A549 (cell line): ENCODE measurements at regions not wholly inside any gene's neighbourhood (a gene's known extent, or its start where the extent isn't known, plus 50 kb on each side); places are given as distances from the start of the nearest gene placed in this dataset.

Experiments
- ATAC-seq, 2 experiments: fragments of 200-7000 bp in 1 of 2; fragments of >200 bp in 1 of 2; cut with Nextera tagmentation in 1 of 2; cut with Tn5 transposase in 1 of 2; 3 replicates each; pipeline versions ENCODE4 v1.8.0 to v1.9.1; 2018 to 2020; ENCODE audit warnings: mild to moderate bottlenecking in 1 of 2, moderate library complexity in 1 of 2
- CTCF ChIA-PET: fragments of 300-600 bp; sonication (Branson Sonifier 250); formaldehyde crosslinking; extraction: SDS; loops from one replicate; lab custom pipeline; 2021; ENCODE audit warnings: antibody characterized with exemption, inconsistent platforms; lab: Yijun Ruan, JAX
- POLR2A ChIA-PET: fragments of 350-600 bp; formaldehyde crosslinking; extraction: SDS; loops from one replicate; lab custom pipeline; 2021; ENCODE audit warnings: antibody characterized with exemption, inconsistent platforms; lab: Yijun Ruan, JAX
- DNase-seq, 2 experiments: peaks; one replicate each; pipeline versions ENCODE4 v3.0.0 to v3.0.0-alpha.2; 2011 to 2016; ENCODE audit warnings: low read depth in 1 of 2, low spot score in 1 of 2
- FAIRE-seq: peaks from 2 replicates; lab custom pipeline; 2011; peaks lifted over from hg19 to GRCh38; lab: Jason Lieb, UNC
- H3K27ac ChIP-seq, 2 experiments: fragments of >200 bp; sonication (Bioruptor Twin); formaldehyde crosslinking; 3 replicates each; pipeline ENCODE4 v1.5.1; 2016 to 2017
- H3K4me1 ChIP-seq: fragments of >200 bp; sonication (Bioruptor Twin); formaldehyde crosslinking; 3 replicates; pipeline ENCODE4 v1.6.1; 2016
- H3K4me2 ChIP-seq: fragments of >200 bp; sonication (Bioruptor Twin); formaldehyde crosslinking; 3 replicates; pipeline ENCODE4 v1.6.1; 2016
- H3K4me3 ChIP-seq: fragments of >200 bp; sonication (Bioruptor Twin); formaldehyde crosslinking; 3 replicates; pipeline ENCODE4 v1.5.1; 2016
- H3K9me3 ChIP-seq: fragments of >200 bp; sonication (Bioruptor Twin); formaldehyde crosslinking; 3 replicates; pipeline ENCODE4 v1.6.1; 2016
- BHLHE40 ChIP-seq: IDR thresholded peaks from 2 replicates; pipeline ENCODE4 v1.6.1; 2012; ENCODE audit warnings: low read depth, low read length, inconsistent platforms
- CBX2 ChIP-seq: fragments of 200-600 bp; sonication (generic); IDR thresholded peaks from 2 replicates; pipeline ENCODE4 v1.6.1; 2016; ENCODE audit warnings: low read depth, mild to moderate bottlenecking, borderline replicate concordance
- CHD2 ChIP-seq: fragments of 150-350 bp; IDR thresholded peaks from 2 replicates; pipeline ENCODE4 v1.6.1; 2014; ENCODE audit warnings: low read length; ENCODE audit not compliant: partially characterized antibody
- ELK1 ChIP-seq: fragments of 150-350 bp; IDR thresholded peaks from 2 replicates; pipeline ENCODE4 v1.6.1; 2014; ENCODE audit warnings: low read depth, mild to moderate bottlenecking, low read length
- FOSB ChIP-seq: fragments of 250-450 bp; sonication (Bioruptor Pico); IDR thresholded peaks from 2 replicates; pipeline ENCODE4 v1.5.0; 2020; ENCODE audit warnings: mild to moderate bottlenecking, moderate library complexity
- FOSL2 ChIP-seq, 2 experiments: fragments of 450-650 bp in 1 of 2; fragments of >200 bp in 1 of 2; sonication (Bioruptor Twin) in 1 of 2; formaldehyde crosslinking; IDR thresholded peaks; 2 replicates each; pipeline versions ENCODE4 v1.5.0 to v1.6.1; 2016 to 2020; ENCODE audit warnings: mild to moderate bottlenecking in 1 of 2, moderate library complexity in 1 of 2
- FOXS1 ChIP-seq: fragments of 250-450 bp; sonication (Bioruptor Pico); IDR thresholded peaks from 2 replicates; pipeline ENCODE4 v1.5.0; 2020; ENCODE audit warnings: mild to moderate bottlenecking, moderate library complexity
- HMGXB4 ChIP-seq: fragments of 250-450 bp; sonication (Bioruptor Pico); IDR thresholded peaks from 2 replicates; pipeline ENCODE4 v1.5.0; 2021; ENCODE audit warnings: mild to moderate bottlenecking, moderate library complexity, borderline replicate concordance
- HOXB13 ChIP-seq: fragments of 250-450 bp; sonication (Bioruptor Pico); IDR thresholded peaks from 2 replicates; pipeline ENCODE4 v1.5.0; 2020; ENCODE audit warnings: low read depth, mild to moderate bottlenecking, moderate library complexity
- JUNB ChIP-seq: fragments of >200 bp; sonication (Bioruptor Twin); formaldehyde crosslinking; IDR thresholded peaks from 2 replicates; pipeline ENCODE4 v1.6.1; 2016
- KDM5A ChIP-seq: fragments of 200-600 bp; sonication (generic); IDR thresholded peaks from 2 replicates; pipeline ENCODE4 v1.6.1; 2016; ENCODE audit warnings: antibody characterized with exemption, mild to moderate bottlenecking
- MAFK ChIP-seq: fragments of 450-650 bp; IDR thresholded peaks from 2 replicates; pipeline ENCODE4 v1.6.1; 2014; ENCODE audit not compliant: partially characterized antibody
- MAX ChIP-seq: IDR thresholded peaks from 2 replicates; pipeline ENCODE4 v1.6.1; 2012
- NR3C1 ChIP-seq: fragments of >200 bp; sonication (Bioruptor Twin); formaldehyde crosslinking; IDR thresholded peaks from 3 replicates; pipeline ENCODE4 v1.6.1; 2017
- PBX3 ChIP-seq: IDR thresholded peaks from 2 replicates; pipeline ENCODE4 v1.6.1; 2012
- PHF8 ChIP-seq: fragments of 200-600 bp; sonication (generic); IDR thresholded peaks from 2 replicates; pipeline ENCODE4 v1.6.1; 2016; ENCODE audit warnings: low read depth, mild to moderate bottlenecking, antibody characterized with exemption, moderate library complexity, borderline replicate concordance
- POLR2A ChIP-seq: IDR thresholded peaks from 2 replicates; pipeline ENCODE4 v1.6.1; 2012; ENCODE audit warnings: mild to moderate bottlenecking, low read length
- POLR2AphosphoS2 ChIP-seq: conservative IDR thresholded peaks from 2 replicates; pipeline ENCODE4 v1.6.1; 2012; ENCODE audit warnings: low read length, improper control_type of control experiment, inconsistent platforms
- RARB ChIP-seq: fragments of 250-450 bp; sonication (Bioruptor Pico); IDR thresholded peaks from 2 replicates; pipeline ENCODE4 v1.8.0; 2021; ENCODE audit warnings: mild to moderate bottlenecking, moderate library complexity
- TP53 ChIP-seq: fragments of 250-450 bp; sonication (Bioruptor Pico); IDR thresholded peaks from 2 replicates; pipeline ENCODE4 v1.5.0; 2021; ENCODE audit warnings: mild to moderate bottlenecking, moderate library complexity
- USF2 ChIP-seq: fragments of 450-650 bp; IDR thresholded peaks from 2 replicates; pipeline ENCODE4 v1.6.1; 2014; ENCODE audit warnings: antibody characterized with exemption
- ZC3H11A ChIP-seq: fragments of 450-650 bp; IDR thresholded peaks from 2 replicates; pipeline ENCODE4 v1.6.1; 2014; ENCODE audit warnings: antibody characterized with exemption, mild to moderate bottlenecking
- ZFP36 ChIP-seq: fragments of 450-650 bp; IDR thresholded peaks from 2 replicates; pipeline ENCODE4 v1.6.1; 2014; ENCODE audit warnings: borderline replicate concordance; ENCODE audit not compliant: partially characterized antibody
- ZSCAN20 ChIP-seq: fragments of 250-450 bp; sonication (Bioruptor Pico); IDR thresholded peaks from 2 replicates; pipeline ENCODE4 v1.8.0; 2022; ENCODE audit warnings: mild to moderate bottlenecking, moderate library complexity
- WGBS: methylation state at CpG from one replicate; pipeline ENCODE4 v1.1.6; 2017; ENCODE audit errors: missing lambda C conversion rate; 5-methylcytosine and 5-hydroxymethylcytosine counted together

GRCh38 chr11:110958216-110958615 lies 246.0 kb upstream of the ARHGAP20 start:
- DNase-seq (no peak), ATAC-seq (no peak), FAIRE-seq (no peak)
- Histone ChIP-seq H3K4me3 (no peak overlapping the region), H3K4me2 (no peak overlapping the region), H3K9me3 (no peaks in the 10 kb centered on the region), H3K4me1 (no peaks in the 10 kb centered on the region), H3K27ac (no peak overlapping the region)
- CTCF ChIA-PET = no interaction called here
- no peak for TF ChIP-seq PBX3
- TF ChIP-seq ZC3H11A = no peak
- no peak for TF ChIP-seq FOSL2 (IDR thresholded peaks at IDR 0.05)
- TF ChIP-seq FOSL2 (CRISPR knock-in tag; IDR thresholded peaks at IDR 0.05) = no peak
- TF ChIP-seq ZSCAN20 (CRISPR knock-in tag) = no peak
- TF ChIP-seq ELK1 = no peak
- no peak for TF ChIP-seq TP53 (CRISPR knock-in tag)
- TF ChIP-seq RARB (CRISPR knock-in tag) = no peak
- no peak for TF ChIP-seq POLR2AphosphoS2
- POLR2A ChIA-PET = no interaction called here
- WGBS = 56% methylated on average over 4 of the region's 4 CpGs

- Histone ChIP-seq H3K9me3 (no peaks in the 10 kb centered on the region), H3K4me2 (no peak overlapping the region), H3K27ac (no peak overlapping the region), H3K4me3 (no peak overlapping the region), H3K4me1 (no peaks in the 10 kb centered on the region)
- POLR2A ChIA-PET = no interaction called here
- no peak for ATAC-seq
- no peak for FAIRE-seq
- CTCF ChIA-PET = no interaction called here
- WGBS = 14% methylated on average over 2 of the region's 2 CpGs
- TF ChIP-seq RARB (CRISPR knock-in tag) (no peak), PHF8 (no peak), CHD2 (no peak), CBX2 (no peak), HOXB13 (CRISPR knock-in tag) (no peak), JUNB (no peak), MAFK (no peak), HMGXB4 (CRISPR knock-in tag) (no peak), POLR2A (no peak), FOSB (no peak), POLR2AphosphoS2 (no peak), ZFP36 (no peak), KDM5A (no peak), MAX (no peak)
- DNase-seq = no peak
Observed at GRCh38 chr11:110955776-110956175, 243.5 kb upstream of the ARHGAP20 start.

GRCh38 chr11:110951950-110952503 lies 239.8 kb upstream of the ARHGAP20 start:
- Histone ChIP-seq H3K4me2 (no peak overlapping the region), H3K4me1 (no peaks in the 10 kb centered on the region), H3K4me3 (no peak overlapping the region), H3K9me3 (no peaks in the 10 kb centered on the region), H3K27ac (no peak overlapping the region)
- no peak for ATAC-seq
- POLR2A ChIA-PET = no interaction called here
- no peak for FAIRE-seq
- CTCF ChIA-PET = interaction anchor here (0.6 kb wide), 1 partner anchor 461 kb away, joined by 4 read pairs; no protein-coding TSS in a partner anchor
- WGBS = 47% methylated on average over 4 of the region's 4 CpGs
- TF ChIP-seq BHLHE40 = no peak
- no peak for TF ChIP-seq FOSL2 (IDR thresholded peaks at IDR 0.05)
- TF ChIP-seq FOSL2 (CRISPR knock-in tag; IDR thresholded peaks at IDR 0.05) = no peak
- no peak for TF ChIP-seq FOXS1
- TF ChIP-seq HMGXB4 (CRISPR knock-in tag) = no peak
- TF ChIP-seq NR3C1 = no peak
- no peak for TF ChIP-seq CHD2
- TF ChIP-seq USF2 = no peak
- no peak for DNase-seq
